ENCODE measurements at regions not wholly inside any gene's neighbourhood (a gene's known extent, or its start where the extent isn't known, plus 50 kb on each side); places are given as distances from the start of the nearest gene placed in this dataset.
"Not testable (repeated sequence)": the region's sequence is repeated elsewhere in the genome, so short reads cannot be mapped to it uniquely, and the experiment has no call there.

GRCh38 chr3:105979961-105980360 is 111.1 kb upstream of the CBLB start:
- no peak for DNase-seq (ENCODE audit: low spot score)

DNA sequence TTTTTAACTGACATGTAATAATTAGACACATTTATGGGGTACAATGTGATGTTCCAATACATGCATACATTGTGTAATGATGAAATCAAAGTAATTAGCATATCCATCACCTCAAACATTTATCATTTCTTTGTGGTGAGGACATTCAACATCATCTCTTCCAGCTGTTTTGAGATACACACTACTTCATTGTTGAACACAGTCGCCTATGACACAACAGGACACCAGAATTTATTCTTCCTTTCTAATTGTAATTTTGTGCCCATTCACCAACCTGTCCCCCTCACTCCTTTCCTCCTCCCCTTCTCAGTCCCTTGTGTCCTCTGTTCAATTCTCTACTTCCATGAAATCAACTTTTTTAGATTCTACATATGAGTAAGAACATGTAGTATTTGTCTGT is 113.4 kb upstream of the CBLB start:
- DNase-seq (ENCODE audit: low spot score): no peak

- DNase-seq (ENCODE audit: low spot score): no peak
Measured at GRCh38 chr3:105984837-105985236, 116.0 kb upstream of the CBLB start.

- DNase-seq (ENCODE audit: low spot score): not testable (repeated sequence)
Measured at GRCh38 chr3:105986343-105986742, 117.5 kb upstream of the CBLB start.

DNA sequence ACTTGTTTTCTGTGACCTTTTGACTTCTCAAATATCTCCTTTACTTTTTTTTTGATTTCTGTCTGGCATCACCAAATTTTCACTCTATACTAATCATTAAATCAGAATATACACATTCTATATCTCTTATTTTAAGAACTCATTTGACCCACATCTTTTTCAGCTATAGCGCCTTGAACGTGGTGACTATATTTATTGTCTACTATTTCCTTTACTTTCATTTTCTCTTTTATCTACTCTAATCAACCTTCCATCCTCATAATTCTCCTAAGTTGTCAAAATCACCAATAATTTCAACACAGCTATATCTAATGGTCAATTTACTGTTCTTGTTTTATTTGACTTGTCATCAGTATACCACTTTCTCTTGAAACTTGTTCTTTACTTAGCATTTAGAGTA is 119.0 kb upstream of the CBLB start:
- no peak for DNase-seq (ENCODE audit: low spot score)

GRCh38 chr3:105988540-105989212 is 119.9 kb upstream of the CBLB start:
- no peak for DNase-seq (ENCODE audit: low spot score)

DNA sequence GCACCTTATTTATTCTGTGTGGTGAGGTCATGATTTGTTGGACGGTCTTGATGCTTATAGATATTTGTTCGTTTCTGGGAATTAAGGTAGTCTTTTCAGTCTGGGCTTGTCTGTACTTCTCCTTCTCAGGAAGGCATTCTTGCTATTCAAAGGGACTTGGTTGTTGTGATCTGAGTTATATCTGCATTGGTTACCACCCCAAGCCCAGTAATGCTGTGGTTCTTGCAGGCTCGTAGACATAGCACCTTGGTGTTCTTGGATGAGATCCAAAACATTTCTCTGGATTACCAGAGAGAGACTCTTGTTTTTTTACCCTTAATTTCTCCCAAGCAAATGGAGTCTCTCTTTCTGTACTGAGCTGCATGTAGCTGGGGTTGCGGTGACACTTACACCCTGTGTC is 128.0 kb upstream of the CBLB start:
- no peak for DNase-seq (ENCODE audit: low spot score)

DNA sequence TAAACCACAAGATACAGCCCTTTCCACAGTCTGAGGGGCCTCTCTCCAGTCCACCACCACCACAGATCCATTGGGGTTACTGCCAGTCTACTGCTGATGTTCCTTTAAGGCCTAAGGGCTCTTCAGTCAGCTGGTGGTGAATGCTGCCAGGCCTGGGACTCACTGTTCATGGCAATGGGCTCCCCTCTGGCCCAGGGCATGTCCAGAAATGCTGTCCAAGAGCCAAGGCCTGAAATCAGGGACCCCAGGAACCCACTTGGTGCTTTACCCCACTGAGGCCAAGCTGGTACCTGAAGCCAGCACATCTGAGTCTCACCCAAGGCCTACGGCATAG is 128.6 kb upstream of the CBLB start:
- no peak for DNase-seq (ENCODE audit: low spot score)

DNA sequence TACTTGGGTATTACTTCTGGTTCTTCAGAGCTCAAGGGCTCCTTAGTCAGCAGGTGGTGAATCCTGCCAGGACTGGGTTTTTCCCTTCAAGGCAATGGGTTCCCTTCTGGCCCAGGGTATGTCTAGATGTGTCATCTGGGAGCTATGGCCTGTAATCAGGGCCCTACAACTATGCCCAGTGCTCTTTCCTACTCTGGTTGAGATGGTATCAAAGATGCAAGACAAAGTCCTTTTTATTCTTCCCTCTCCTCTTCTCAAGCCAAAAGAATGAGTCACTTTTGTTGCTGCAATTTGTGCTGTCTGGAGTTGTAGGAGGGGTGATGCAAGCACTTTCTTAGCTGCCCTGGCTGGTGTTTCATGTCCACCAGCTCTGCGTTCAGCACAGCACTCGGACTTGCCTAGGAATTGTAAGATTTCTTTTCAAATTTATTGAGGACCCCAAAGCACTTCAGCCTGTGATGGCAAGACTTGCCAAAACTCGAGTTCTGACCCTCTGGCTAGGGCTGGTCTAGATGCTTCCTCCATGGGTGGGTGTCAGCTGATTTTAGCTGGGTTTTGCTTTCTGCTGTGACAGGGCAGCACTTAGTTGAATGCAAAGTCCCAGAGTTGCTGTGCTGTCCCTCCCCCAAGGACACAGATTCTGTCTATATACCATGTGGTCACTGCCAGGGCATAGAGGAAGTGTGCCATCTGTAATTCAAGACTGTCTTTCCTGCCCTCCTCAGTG is 129.2 kb upstream of the CBLB start:
- no peak for DNase-seq (ENCODE audit: low spot score)

GRCh38 chr3:105999856-106000255 is 131.0 kb upstream of the CBLB start:
- no peak for DNase-seq (ENCODE audit: low spot score)

- no peak for DNase-seq (ENCODE audit: low spot score)
Measured at GRCh38 chr3:106001923-106002322, 133.1 kb upstream of the CBLB start.

DNA sequence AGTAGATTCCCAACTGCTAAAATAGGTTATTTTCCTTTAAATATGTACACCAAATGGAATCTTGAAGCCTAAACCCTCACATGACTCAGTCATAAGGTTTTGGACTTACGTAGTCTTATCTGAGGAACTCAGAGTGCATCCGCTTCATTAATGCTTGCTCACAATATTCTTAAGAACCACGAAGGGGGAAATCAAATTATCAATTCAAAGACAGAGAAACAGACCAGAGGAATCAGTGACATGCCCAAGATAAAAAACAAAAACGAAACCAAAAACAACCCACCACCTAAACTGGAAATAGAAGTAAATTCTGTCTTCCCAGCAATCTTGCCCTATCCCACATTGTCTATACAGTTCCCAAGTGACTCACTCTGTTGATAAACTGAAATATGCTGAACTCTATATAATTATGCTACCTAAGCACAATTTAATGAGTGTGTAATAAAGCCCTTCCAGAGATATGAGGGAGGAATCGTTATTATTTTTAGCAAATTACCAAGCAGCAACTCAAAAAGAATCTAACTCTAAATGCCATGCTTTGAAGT is 135.4 kb upstream of the CBLB start:
- no peak for DNase-seq (ENCODE audit: low spot score)

GRCh38 chr3:106004826-106005225 is 136.0 kb upstream of the CBLB start:
- DNase-seq (ENCODE audit: low spot score): no peak

- no peak for DNase-seq (ENCODE audit: low spot score)
Measured at GRCh38 chr3:106006001-106006400, 137.2 kb upstream of the CBLB start.

- no peak for DNase-seq (ENCODE audit: low spot score)
Measured at GRCh38 chr3:106006571-106006970, 137.8 kb upstream of the CBLB start.

GRCh38 chr3:106007512-106007911 is 138.7 kb upstream of the CBLB start:
- DNase-seq (ENCODE audit: low spot score): no peak

- no peak for DNase-seq (ENCODE audit: low spot score)
Measured at GRCh38 chr3:106008766-106009165, 140.0 kb upstream of the CBLB start.

- DNase-seq (ENCODE audit: low spot score): no peak
Measured at GRCh38 chr3:106010829-106011228, 142.0 kb upstream of the CBLB start.

DNA sequence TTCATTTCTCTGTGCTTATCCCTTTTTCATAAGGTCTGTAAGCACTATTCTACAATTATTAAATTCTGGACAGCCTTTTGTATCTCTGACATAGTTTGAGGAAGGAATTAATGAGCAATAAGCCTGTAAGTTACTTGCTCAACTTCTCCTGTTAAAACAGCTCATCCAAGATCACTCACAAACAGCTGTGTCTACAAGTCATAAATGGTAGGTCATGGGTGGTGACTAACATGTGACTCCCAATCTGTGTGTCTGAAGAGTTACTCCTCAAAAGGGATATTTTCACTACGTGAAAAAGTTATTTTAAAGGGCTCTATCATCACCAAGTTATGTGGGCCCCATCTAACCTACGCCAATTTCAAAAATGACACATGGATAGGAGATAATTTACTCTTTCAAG is 145.2 kb upstream of the CBLB start:
- no peak for DNase-seq (ENCODE audit: low spot score)

DNA sequence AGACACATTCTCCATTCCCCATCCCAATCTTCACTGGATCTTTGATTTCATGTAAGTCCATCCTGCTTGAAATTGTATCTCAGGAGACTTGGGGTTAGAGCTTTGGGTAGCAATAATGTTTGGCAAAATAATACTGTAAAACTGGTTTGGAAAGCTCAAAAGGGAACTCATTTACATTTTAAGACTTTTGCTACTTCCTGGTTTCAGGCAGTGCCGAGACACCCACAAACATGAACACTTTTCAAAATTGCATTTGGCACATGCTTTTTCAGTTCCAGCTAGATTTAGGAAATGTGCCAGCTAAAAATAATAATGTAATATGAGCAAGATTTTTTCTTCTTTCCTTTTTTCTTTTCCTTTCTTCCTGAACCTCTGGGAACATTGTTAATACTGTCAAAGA is 145.7 kb upstream of the CBLB start:
- DNase-seq (ENCODE audit: low spot score): no peak

DNA sequence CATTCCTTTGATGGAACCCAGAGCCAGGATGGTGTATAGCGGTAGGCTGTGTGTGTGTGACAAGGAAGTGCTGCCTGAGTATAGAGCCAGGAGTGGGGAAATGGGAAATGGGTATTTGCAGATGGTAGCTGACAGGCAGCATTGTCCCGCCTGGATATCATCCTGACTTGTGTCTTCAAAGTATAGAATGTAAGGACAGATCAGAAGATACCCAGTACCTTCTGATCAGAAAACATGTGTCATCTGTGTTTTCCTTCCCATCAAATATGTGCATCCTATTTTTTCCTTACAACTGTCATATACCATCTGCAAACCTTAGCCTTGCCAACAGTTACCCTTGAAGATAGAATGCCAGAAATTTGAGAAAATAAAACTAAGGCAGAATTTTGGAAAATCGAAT is 146.2 kb upstream of the CBLB start:
- DNase-seq (ENCODE audit: low spot score): no peak

GRCh38 chr3:106018102-106018501 is 149.3 kb upstream of the CBLB start:
- no peak for DNase-seq (ENCODE audit: low spot score)

DNA sequence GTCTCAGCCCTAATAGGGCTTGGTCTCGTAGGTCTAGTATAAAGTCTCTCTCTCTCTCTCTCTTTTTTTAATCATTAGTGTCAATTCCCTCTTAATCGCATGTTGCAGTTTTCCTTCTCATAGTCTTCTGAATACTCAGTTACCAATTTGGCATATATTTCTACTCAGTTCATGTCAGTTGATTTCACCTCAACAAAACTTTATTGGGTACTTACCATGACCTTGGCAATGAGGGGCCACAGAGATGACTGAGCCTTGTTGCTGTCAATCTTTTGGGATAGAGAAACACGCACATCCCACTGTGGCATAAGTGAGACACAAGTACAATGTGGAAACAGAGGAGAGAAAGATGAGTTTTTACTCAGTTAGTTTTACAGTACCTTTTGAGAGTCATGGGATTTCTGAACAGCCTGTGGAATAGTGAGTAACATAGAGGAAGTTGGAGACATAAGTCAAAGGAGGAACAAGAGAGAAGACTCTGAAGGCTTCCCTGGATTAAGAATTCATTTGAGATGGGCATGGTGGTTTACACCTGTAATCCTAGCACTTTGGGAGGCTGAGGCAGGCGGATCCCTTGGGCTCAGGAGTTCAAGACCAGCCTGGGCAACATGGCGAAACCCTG is 150.2 kb upstream of the CBLB start:
- no peak for DNase-seq (ENCODE audit: low spot score)
